GM12891 (cell line): ENCODE measurements at regions not wholly inside any gene's neighbourhood (a gene's known extent, or its start where the extent isn't known, plus 50 kb on each side); places are given as distances from the start of the nearest gene placed in this dataset.

Experiments used
- POLR2A ChIP-seq: IDR thresholded peaks from 2 replicates; pipeline ENCODE4 v1.6.1; 2011; ENCODE audit warnings: low read depth, low read length, control low read depth
- POLR2AphosphoS5 ChIP-seq: IDR thresholded peaks from 2 replicates; pipeline ENCODE4 v1.6.1; 2011; ENCODE audit warnings: low read depth, low read length, control low read depth
- TAF1 ChIP-seq: IDR thresholded peaks from 2 replicates; pipeline ENCODE4 v1.6.1; 2011; ENCODE audit warnings: low read depth, low read length, control low read depth

- no peak for TF ChIP-seq POLR2AphosphoS5
- no peak for TF ChIP-seq POLR2A
- TF ChIP-seq TAF1: no peak
Measured at GRCh38 chr5:164449460-164449859, 944.0 kb downstream of the MAT2B start.
